ENCODE measurements at regions not wholly inside any gene's neighbourhood (a gene's known extent, or its start where the extent isn't known, plus 50 kb on each side); places are given as distances from the start of the nearest gene placed in this dataset.
"Not testable (repeated sequence)": the region's sequence is repeated elsewhere in the genome, so short reads cannot be mapped to it uniquely, and the experiment has no call there.

DNA sequence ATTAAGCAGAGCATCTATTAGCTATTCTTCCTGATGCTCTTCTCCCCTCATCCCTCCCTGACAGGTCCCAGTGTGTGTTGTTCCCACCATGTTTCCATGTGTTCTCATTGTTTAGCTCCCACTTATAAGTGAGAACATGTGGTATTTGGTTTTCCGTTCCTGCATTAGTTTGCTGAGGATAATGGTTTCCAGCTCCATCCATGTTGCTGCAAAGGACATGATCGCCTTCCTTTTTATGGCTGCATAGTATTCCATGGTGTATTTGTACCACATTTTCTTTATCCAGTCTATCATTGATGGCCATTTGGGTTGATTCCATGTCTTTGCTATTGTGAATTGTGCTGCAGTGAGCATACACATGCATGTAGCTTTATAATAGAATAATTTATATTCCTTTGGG is 287.9 kb upstream of the FZD8 start:
- TF ChIP-seq EZH2 (IDR thresholded peaks at IDR 0.05; ENCODE audit: low read depth); CTCF (conservative IDR thresholded peaks at IDR 0.05): not testable (repeated sequence)
